Activated naive CD8-positive, alpha-beta T cell treated with anti-CD3 and anti-CD28 coated beads, Interleukin-2, amount 10 ng/mL, durations not matched to agents 7 days and 5 days (primary cell): ENCODE measurements at regions not wholly inside any gene's neighbourhood (a gene's known extent, or its start where the extent isn't known, plus 50 kb on each side); places are given as distances from the start of the nearest gene placed in this dataset.

Source experiments
- ATAC-seq: fragments of 150-1000 bp; cut with Tn5 transposase; one replicate; pipeline ENCODE4 v1.10.0; 2021; ENCODE audit warnings: low read depth, moderate library complexity
- POLR2A ChIA-PET: fragments of 350-600 bp; sonication (Branson Sonifier 250); formaldehyde crosslinking; loops from one replicate; lab custom pipeline; 2021; ENCODE audit warnings: antibody characterized with exemption; lab: Charles Lee
- DNase-seq: peaks from one replicate; pipeline ENCODE4 v3.0.0; 2021
- H3K27ac Mint-ChIP-seq: one replicate; pipeline ENCODE4 v1.8.0; 2022; ENCODE audit warnings: mild to moderate bottlenecking, mixed read lengths
- H3K27me3 Mint-ChIP-seq: one replicate; pipeline ENCODE4 v1.8.0; 2022; ENCODE audit warnings: mild to moderate bottlenecking, moderate library complexity, mixed read lengths
- H3K36me3 Mint-ChIP-seq: one replicate; pipeline ENCODE4 v1.8.0; 2021; ENCODE audit warnings: mild to moderate bottlenecking, mixed read lengths
- H3K4me1 Mint-ChIP-seq: one replicate; pipeline ENCODE4 v1.8.0; 2021; ENCODE audit warnings: mixed read lengths
- H3K4me3 Mint-ChIP-seq: one replicate; pipeline ENCODE4 v1.8.0; 2022; ENCODE audit warnings: mild to moderate bottlenecking, moderate library complexity, mixed read lengths
- H3K9me3 Mint-ChIP-seq: one replicate; pipeline ENCODE4 v1.8.0; 2021; ENCODE audit warnings: mixed read lengths

- Mint-ChIP-seq H3K4me3 (no peak overlapping the region), H3K9me3 (no peaks in the 10 kb centered on the region), H3K36me3 (no peaks in the 10 kb centered on the region), H3K4me1 (peaks cover 3% of the 10 kb centered on the region), H3K27ac (no peak overlapping the region), H3K27me3 (peaks cover under 1% of the 10 kb centered on the region)
- no peak for ATAC-seq
- POLR2A ChIA-PET = no interaction called here
- no peak for DNase-seq
Measured at GRCh38 chr1:56375326-56375804, 204.0 kb downstream of the PLPP3 start.

GRCh38 chr1:56374026-56374974 is 205.1 kb downstream of the PLPP3 start:
- DNase-seq (no peak), ATAC-seq (no peak)
- POLR2A ChIA-PET = no interaction called here
- H3K27me3 Mint-ChIP-seq = peaks cover 2% of the 10 kb centered on the region
- H3K36me3 Mint-ChIP-seq = no peaks in the 10 kb centered on the region
- H3K4me1 Mint-ChIP-seq = peaks cover 3% of the 10 kb centered on the region
- H3K9me3 Mint-ChIP-seq = no peaks in the 10 kb centered on the region
- no peak overlapping the region for H3K4me3 Mint-ChIP-seq
- no peak overlapping the region for H3K27ac Mint-ChIP-seq

- ATAC-seq = no peak
- Mint-ChIP-seq H3K36me3 (no peaks in the 10 kb centered on the region), H3K27me3 (peaks cover 2% of the 10 kb centered on the region), H3K4me3 (no peak overlapping the region), H3K4me1 (no peaks in the 10 kb centered on the region), H3K27ac (no peak overlapping the region), H3K9me3 (no peaks in the 10 kb centered on the region)
- DNase-seq = no peak
- POLR2A ChIA-PET = no interaction called here
Measured at GRCh38 chr1:56370513-56370912, 208.8 kb downstream of the PLPP3 start.

- no peaks in the 10 kb centered on the region for H3K36me3 Mint-ChIP-seq
- no peak overlapping the region for H3K4me3 Mint-ChIP-seq
- no peak for DNase-seq
- ATAC-seq = no peak
- no peaks in the 10 kb centered on the region for H3K9me3 Mint-ChIP-seq
- POLR2A ChIA-PET = no interaction called here
- H3K27me3 Mint-ChIP-seq = no peaks in the 10 kb centered on the region
- no peak overlapping the region for H3K27ac Mint-ChIP-seq
- no peaks in the 10 kb centered on the region for H3K4me1 Mint-ChIP-seq
Measured at GRCh38 chr1:56363007-56363770, 216.2 kb downstream of the PLPP3 start.

GRCh38 chr1:56360021-56360420 is 219.3 kb downstream of the PLPP3 start:
- POLR2A ChIA-PET = no interaction called here
- ATAC-seq = no peak
- no peak overlapping the region for H3K27ac Mint-ChIP-seq
- H3K4me3 Mint-ChIP-seq = no peak overlapping the region
- H3K9me3 Mint-ChIP-seq = no peaks in the 10 kb centered on the region
- no peak for DNase-seq
- no peaks in the 10 kb centered on the region for H3K27me3 Mint-ChIP-seq
- H3K4me1 Mint-ChIP-seq = no peaks in the 10 kb centered on the region
- H3K36me3 Mint-ChIP-seq = no peaks in the 10 kb centered on the region

- POLR2A ChIA-PET = no interaction called here
- no peak for ATAC-seq
- no peak for DNase-seq
- no peaks in the 10 kb centered on the region for H3K27me3 Mint-ChIP-seq
- no peaks in the 10 kb centered on the region for H3K4me1 Mint-ChIP-seq
- H3K36me3 Mint-ChIP-seq = no peaks in the 10 kb centered on the region
- H3K4me3 Mint-ChIP-seq = no peak overlapping the region
- no peaks in the 10 kb centered on the region for H3K9me3 Mint-ChIP-seq
- no peak overlapping the region for H3K27ac Mint-ChIP-seq
Measured at GRCh38 chr1:56359056-56359455, 220.3 kb downstream of the PLPP3 start.

- no peaks in the 10 kb centered on the region for H3K27me3 Mint-ChIP-seq
- H3K4me3 Mint-ChIP-seq = no peak overlapping the region
- H3K4me1 Mint-ChIP-seq = no peaks in the 10 kb centered on the region
- no peaks in the 10 kb centered on the region for H3K36me3 Mint-ChIP-seq
- ATAC-seq (no peak), DNase-seq (no peak)
- POLR2A ChIA-PET = no interaction called here
- H3K9me3 Mint-ChIP-seq = no peaks in the 10 kb centered on the region
- no peak overlapping the region for H3K27ac Mint-ChIP-seq
Measured at GRCh38 chr1:56357927-56358690, 221.3 kb downstream of the PLPP3 start.

- ATAC-seq = no peak
- H3K4me1 Mint-ChIP-seq = no peaks in the 10 kb centered on the region
- H3K4me3 Mint-ChIP-seq = no peak overlapping the region
- H3K27me3 Mint-ChIP-seq = no peaks in the 10 kb centered on the region
- POLR2A ChIA-PET = no interaction called here
- H3K9me3 Mint-ChIP-seq = no peaks in the 10 kb centered on the region
- no peak overlapping the region for H3K27ac Mint-ChIP-seq
- no peak for DNase-seq
- no peaks in the 10 kb centered on the region for H3K36me3 Mint-ChIP-seq
Measured at GRCh38 chr1:56356376-56356990, 222.9 kb downstream of the PLPP3 start.

- no peaks in the 10 kb centered on the region for H3K9me3 Mint-ChIP-seq
- no peaks in the 10 kb centered on the region for H3K36me3 Mint-ChIP-seq
- H3K27ac Mint-ChIP-seq = no peak overlapping the region
- no peak for DNase-seq
- ATAC-seq = no peak
- no peak overlapping the region for H3K4me3 Mint-ChIP-seq
- H3K4me1 Mint-ChIP-seq = no peaks in the 10 kb centered on the region
- H3K27me3 Mint-ChIP-seq = no peaks in the 10 kb centered on the region
- POLR2A ChIA-PET = no interaction called here
Measured at GRCh38 chr1:56355918-56356317, 223.4 kb downstream of the PLPP3 start.

- ATAC-seq (no peak), DNase-seq (no peak)
- Mint-ChIP-seq H3K27me3 (no peaks in the 10 kb centered on the region), H3K4me3 (no peak overlapping the region), H3K36me3 (no peaks in the 10 kb centered on the region), H3K9me3 (no peaks in the 10 kb centered on the region), H3K27ac (no peak overlapping the region), H3K4me1 (no peaks in the 10 kb centered on the region)
- POLR2A ChIA-PET = no interaction called here
Measured at GRCh38 chr1:56355422-56355821, 223.9 kb downstream of the PLPP3 start.

GRCh38 chr1:56345831-56346230 is 233.5 kb downstream of the PLPP3 start:
- ATAC-seq (no peak), DNase-seq (no peak)
- Mint-ChIP-seq H3K4me1 (no peaks in the 10 kb centered on the region), H3K4me3 (no peak overlapping the region), H3K36me3 (no peaks in the 10 kb centered on the region), H3K27ac (no peak overlapping the region), H3K9me3 (peaks cover 7% of the 10 kb centered on the region), H3K27me3 (peaks cover 9% of the 10 kb centered on the region)
- POLR2A ChIA-PET = no interaction called here

- Mint-ChIP-seq H3K4me1 (no peaks in the 10 kb centered on the region), H3K36me3 (no peaks in the 10 kb centered on the region), H3K4me3 (no peak overlapping the region), H3K27me3 (peaks cover 6% of the 10 kb centered on the region), H3K27ac (no peak overlapping the region), H3K9me3 (peaks cover 3% of the 10 kb centered on the region)
- POLR2A ChIA-PET = no interaction called here
- DNase-seq = no peak
- no peak for ATAC-seq
Measured at GRCh38 chr1:56340977-56341376, 238.4 kb downstream of the PLPP3 start.
